GM12864 (cell line): ENCODE measurements at regions not wholly inside any gene's neighbourhood (a gene's known extent, or its start where the extent isn't known, plus 50 kb on each side); places are given as distances from the start of the nearest gene placed in this dataset.

ENCODE experiments used
- DNase-seq: peaks from one replicate; pipeline ENCODE4 v3.0.0-alpha.2; 2011; ENCODE audit warnings: low read depth
- H3K4me3 ChIP-seq: 2 replicates; pipeline ENCODE4 v1.5.1; 2011; ENCODE audit warnings: mild to moderate bottlenecking, low read depth, low read length, control low read depth
- CTCF ChIP-seq: IDR thresholded peaks from 2 replicates; pipeline ENCODE4 v1.5.1; 2011; ENCODE audit warnings: low read depth, mild to moderate bottlenecking, moderate library complexity, low read length, control low read depth, inconsistent platforms; ENCODE audit errors: missing control alignments

- TF ChIP-seq CTCF, result no peak
These were observed 177.9 kb downstream of the PAX3 start for GRCh38 chr2:222120933-222121332.

GRCh38 chr2:222115296-222115695, 183.5 kb downstream of the PAX3 start:
- no peak for TF ChIP-seq CTCF
- H3K4me3 ChIP-seq, result no peak overlapping the region
- DNase-seq, result no peak

More at GRCh38 chr2:222120933-222121332, 177.9 kb downstream of the PAX3 start:
- H3K4me3 ChIP-seq, result no peak overlapping the region
- no peak for DNase-seq

GRCh38 chr2:222108957-222109585, 189.7 kb downstream of the PAX3 start:
- no peak for DNase-seq
- no peak overlapping the region for H3K4me3 ChIP-seq
- no peak for TF ChIP-seq CTCF

- no peak overlapping the region for H3K4me3 ChIP-seq
- TF ChIP-seq CTCF, result no peak
- no peak for DNase-seq
These were observed 190.3 kb downstream of the PAX3 start for GRCh38 chr2:222108497-222108896.

GRCh38 chr2:222105046-222105445, 193.8 kb downstream of the PAX3 start:
- H3K4me3 ChIP-seq, result no peak overlapping the region
- no peak for TF ChIP-seq CTCF
- no peak for DNase-seq

GRCh38 chr2:222102575-222103349, 196.0 kb downstream of the PAX3 start:
- H3K4me3 ChIP-seq, result no peak overlapping the region
- no peak for TF ChIP-seq CTCF
- no peak for DNase-seq
